CD4-positive, alpha-beta T cell (primary cell): ENCODE measurements at regions not wholly inside any gene's neighbourhood (a gene's known extent, or its start where the extent isn't known, plus 50 kb on each side); places are given as distances from the start of the nearest gene placed in this dataset.

Source experiments
- ATAC-seq: fragments of 200-7000 bp; cut with Tn5 transposase; one replicate; pipeline ENCODE4 v1.10.0; 2022; ENCODE audit warnings: mild to moderate bottlenecking; ENCODE audit not compliant: poor library complexity
- CTCF ChIA-PET: fragments of 350-600 bp; sonication (Branson Sonifier 250); formaldehyde crosslinking; loops from one replicate; lab custom pipeline; 2021; ENCODE audit warnings: antibody characterized with exemption, inconsistent platforms; lab: Charles Lee
- POLR2A ChIA-PET: fragments of 350-600 bp; sonication (Branson Sonifier 250); formaldehyde crosslinking; loops from one replicate; lab custom pipeline; 2021; ENCODE audit warnings: antibody characterized with exemption, inconsistent platforms; lab: Charles Lee
- DNase-seq, 14 experiments: peaks; one replicate each; pipeline ENCODE4 v3.0.0-alpha.2; 2013 to 2020; ENCODE audit warnings: mixed read lengths in 2 of 14
- H3K27ac ChIP-seq, 2 donors: one replicate each; pipeline versions ENCODE4 v1.5.1 to v1.7.0; 2013; ENCODE audit warnings: low read length in 2 of 2, low read depth in 1 of 2, mild to moderate bottlenecking in 1 of 2
- H3K27me3 ChIP-seq, 2 experiments: 1 replicate in 1 of 2; 2 replicates in 1 of 2; pipeline versions ENCODE4 v1.6.1 to v1.7.0; 2013; ENCODE audit warnings: low read length in 2 of 2, control low read depth in 1 of 2, mild to moderate bottlenecking in 1 of 2, moderate library complexity in 1 of 2; ENCODE audit not compliant: insufficient read depth in 2 of 2, control insufficient read depth in 1 of 2
- H3K36me3 ChIP-seq: one replicate; pipeline ENCODE4 v1.6.1; 2013; ENCODE audit warnings: low read length, control low read depth; ENCODE audit not compliant: insufficient read depth
- H3K4me1 ChIP-seq: one replicate; pipeline ENCODE4 v1.6.1; 2013; ENCODE audit warnings: low read length, control low read depth; ENCODE audit not compliant: insufficient read depth
- H3K4me3 ChIP-seq: one replicate; pipeline ENCODE4 v1.5.1; 2013; ENCODE audit warnings: mild to moderate bottlenecking, low read length, moderate library complexity
- H3K9me3 ChIP-seq, 2 experiments: 1 replicate in 1 of 2; 2 replicates in 1 of 2; pipeline versions ENCODE4 v1.6.1 to v1.7.0; 2013; ENCODE audit warnings: low read length in 2 of 2, mild to moderate bottlenecking in 2 of 2, control low read depth in 1 of 2, moderate library complexity in 1 of 2; ENCODE audit not compliant: control insufficient read depth in 1 of 2, insufficient read depth in 1 of 2
- H3K27ac Mint-ChIP-seq: one replicate; pipeline ENCODE4 v1.8.0; 2020; ENCODE audit warnings: mixed read lengths
- H3K27me3 Mint-ChIP-seq: one replicate; pipeline ENCODE4 v1.8.0; 2021; ENCODE audit warnings: mixed read lengths
- H3K36me3 Mint-ChIP-seq: one replicate; pipeline ENCODE4 v1.8.0; 2021; ENCODE audit warnings: low read depth, mixed read lengths
- H3K4me1 Mint-ChIP-seq: one replicate; pipeline ENCODE4 v1.8.0; 2021; ENCODE audit warnings: low read depth, mixed read lengths
- H3K4me3 Mint-ChIP-seq: one replicate; pipeline ENCODE4 v1.8.0; 2020; ENCODE audit warnings: mild to moderate bottlenecking, mixed read lengths
- H3K9me3 Mint-ChIP-seq: one replicate; pipeline ENCODE4 v1.8.0; 2020; ENCODE audit warnings: mixed read lengths
- CTCF ChIP-seq: fragments of 200-600 bp; IDR thresholded peaks from one replicate; pipeline ENCODE4 v1.8.0; 2022; ENCODE audit warnings: antibody characterized with exemption, mild to moderate bottlenecking
- intact Hi-C, 2 experiments: fragments of 100-400 bp; cut with DNase I in 1 of 2; cut with micrococcal nuclease in 1 of 2; formaldehyde crosslinking; loops; one replicate each; pipeline versions ENCODE4 v1.15.1 to v1.9.0; 2023 to 2025; cut with DNase I, micrococcal nuclease

- ChIA-PET POLR2A (no interaction called here), CTCF (no interaction called here)
- Mint-ChIP-seq H3K27me3 (peaks cover 5% of the 10 kb centered on the region), H3K36me3 (no peaks in the 10 kb centered on the region), H3K27ac (no peak overlapping the region), H3K9me3 (no peaks in the 10 kb centered on the region), H3K4me3 (no peak overlapping the region), H3K4me1 (no peaks in the 10 kb centered on the region)
- Histone ChIP-seq H3K27ac (no peak overlapping the region), H3K27me3 (no peaks in the 10 kb centered on the region), H3K4me1 (no peaks in the 10 kb centered on the region), H3K4me3 (no peak overlapping the region), H3K9me3 (peaks cover 0 to 9% of the 10 kb centered on the region in 2 experiments), H3K36me3 (no peaks in the 10 kb centered on the region)
- no peak for DNase-seq
- TF ChIP-seq CTCF = no peak
- ATAC-seq = no peak
- intact Hi-C loops = no loop called here
Measured at GRCh38 chr15:95814908-95815307, 515.6 kb upstream of the NR2F2 start.

- no peaks in the 10 kb centered on the region for H3K9me3 Mint-ChIP-seq
- no peaks in the 10 kb centered on the region for H3K36me3 Mint-ChIP-seq
- H3K4me3 Mint-ChIP-seq = no peak overlapping the region
- no peak for TF ChIP-seq CTCF
- H3K4me3 ChIP-seq = no peak overlapping the region
- CTCF ChIA-PET = no interaction called here
- H3K27me3 Mint-ChIP-seq = peaks cover 5% of the 10 kb centered on the region
- DNase-seq = no peak
- no peaks in the 10 kb centered on the region for H3K4me1 Mint-ChIP-seq
- ATAC-seq = no peak
- no peaks in the 10 kb centered on the region for H3K36me3 ChIP-seq
- H3K4me1 ChIP-seq = no peaks in the 10 kb centered on the region
- peaks cover 0 to 9% of the 10 kb centered on the region in 2 experiments for H3K9me3 ChIP-seq
- H3K27me3 ChIP-seq = no peaks in the 10 kb centered on the region
- POLR2A ChIA-PET = no interaction called here
- intact Hi-C loops = no loop called here
- no peak overlapping the region for H3K27ac ChIP-seq
- H3K27ac Mint-ChIP-seq = no peak overlapping the region
Measured at GRCh38 chr15:95816591-95816990, 513.9 kb upstream of the NR2F2 start.

- ATAC-seq = no peak
- no peak overlapping the region for H3K4me3 Mint-ChIP-seq
- H3K4me1 Mint-ChIP-seq = no peaks in the 10 kb centered on the region
- TF ChIP-seq CTCF = no peak
- H3K36me3 Mint-ChIP-seq = no peaks in the 10 kb centered on the region
- H3K27ac ChIP-seq = no peak overlapping the region
- CTCF ChIA-PET = no interaction called here
- intact Hi-C loops = no loop called here
- no peak overlapping the region for H3K27ac Mint-ChIP-seq
- H3K36me3 ChIP-seq = no peaks in the 10 kb centered on the region
- no peak for DNase-seq
- no peaks in the 10 kb centered on the region for H3K9me3 ChIP-seq
- no peaks in the 10 kb centered on the region for H3K4me1 ChIP-seq
- H3K4me3 ChIP-seq = no peak overlapping the region
- H3K27me3 ChIP-seq = no peaks in the 10 kb centered on the region
- POLR2A ChIA-PET = no interaction called here
- no peaks in the 10 kb centered on the region for H3K27me3 Mint-ChIP-seq
- H3K9me3 Mint-ChIP-seq = no peaks in the 10 kb centered on the region
Measured at GRCh38 chr15:95822961-95823360, 507.5 kb upstream of the NR2F2 start.
